GM23338 (cell line): ENCODE measurements at regions not wholly inside any gene's neighbourhood (a gene's known extent, or its start where the extent isn't known, plus 50 kb on each side); places are given as distances from the start of the nearest gene placed in this dataset.

Experiments
- ATAC-seq: fragments of 200-7000 bp; cut with Tn5 transposase; 3 replicates; pipeline ENCODE4 v1.9.1; 2020
- DNase-seq: peaks from one replicate; pipeline ENCODE4 v3.0.0-alpha.2; 2015; ENCODE audit warnings: low spot score
- H2AFZ ChIP-seq: fragments of 200-600 bp; sonication (generic); 2 replicates; pipeline ENCODE4 v1.8.0; 2016; ENCODE audit warnings: antibody characterized with exemption, mild to moderate bottlenecking, moderate library complexity
- H3F3A ChIP-seq: fragments of 200-600 bp; sonication (generic); replicated peaks from 2 replicates; pipeline ENCODE4 v1.8.0; 2017; ENCODE audit warnings: antibody characterized with exemption, mixed run types, low read depth
- H3K27ac ChIP-seq: fragments of 200-600 bp; sonication (generic); 2 replicates; pipeline ENCODE4 v1.6.1; 2016; ENCODE audit warnings: low read depth
- H3K27me3 ChIP-seq: fragments of 200-600 bp; sonication (generic); 2 replicates; pipeline ENCODE4 v1.8.0; 2016; ENCODE audit warnings: mild to moderate bottlenecking, mixed run types, moderate library complexity; ENCODE audit not compliant: insufficient read depth
- H3K36me3 ChIP-seq: fragments of 200-600 bp; sonication (generic); 2 replicates; pipeline ENCODE4 v1.8.0; 2016; ENCODE audit warnings: mild to moderate bottlenecking; ENCODE audit not compliant: insufficient read depth
- H3K4me1 ChIP-seq: fragments of 200-600 bp; sonication (generic); 2 replicates; pipeline ENCODE4 v1.8.0; 2016; ENCODE audit warnings: mild to moderate bottlenecking, moderate library complexity; ENCODE audit not compliant: insufficient read depth
- H3K4me2 ChIP-seq: fragments of 200-600 bp; sonication (generic); 2 replicates; pipeline ENCODE4 v1.7.1; 2017; ENCODE audit warnings: mixed run types
- H3K4me3 ChIP-seq: fragments of 200-600 bp; sonication (generic); 2 replicates; pipeline ENCODE4 v1.6.1; 2016; ENCODE audit warnings: mixed run types
- H3K79me2 ChIP-seq: fragments of 200-600 bp; sonication (generic); replicated peaks from 2 replicates; pipeline ENCODE4 v1.8.0; 2017; ENCODE audit warnings: mild to moderate bottlenecking; ENCODE audit not compliant: insufficient read depth
- H3K9me2 ChIP-seq: fragments of 200-600 bp; sonication (generic); 2 replicates; pipeline ENCODE4 v1.8.0; 2017; ENCODE audit not compliant: insufficient read depth
- H4K20me1 ChIP-seq: fragments of 200-600 bp; sonication (generic); replicated peaks from 2 replicates; pipeline ENCODE4 v1.8.0; 2017; ENCODE audit warnings: mild to moderate bottlenecking; ENCODE audit not compliant: insufficient read depth
- H3K27ac Mint-ChIP-seq: 2 replicates; pipeline ENCODE4 v1.8.0; 2020; ENCODE audit warnings: inconsistent platforms, mild to moderate bottlenecking, moderate library complexity, mixed read lengths
- H3K27me3 Mint-ChIP-seq: 3 replicates; pipeline ENCODE4 v1.8.0; 2022; ENCODE audit warnings: low read depth, mild to moderate bottlenecking, moderate library complexity, mixed read lengths, inconsistent platforms; ENCODE audit not compliant: insufficient read depth, poor library complexity
- H3K36me3 Mint-ChIP-seq: 3 replicates; pipeline ENCODE4 v1.8.0; 2021; ENCODE audit warnings: low read depth, mild to moderate bottlenecking, inconsistent platforms, moderate library complexity, mixed read lengths
- H3K4me1 Mint-ChIP-seq: 3 replicates; pipeline ENCODE4 v1.8.0; 2020; ENCODE audit warnings: mild to moderate bottlenecking, inconsistent platforms, mixed read lengths
- H3K4me3 Mint-ChIP-seq: 3 replicates; pipeline ENCODE4 v1.8.0; 2021; ENCODE audit warnings: moderate library complexity, mild to moderate bottlenecking, inconsistent platforms, mixed read lengths
- H3K9me3 Mint-ChIP-seq: 3 replicates; pipeline ENCODE4 v1.8.0; 2020; ENCODE audit warnings: moderate library complexity, mild to moderate bottlenecking, inconsistent platforms, mixed read lengths
- CREB1 ChIP-seq: fragments of 250-450 bp; sonication (Bioruptor Pico); IDR thresholded peaks from 2 replicates; pipeline ENCODE4 v1.5.0; 2020; ENCODE audit warnings: low read depth, mild to moderate bottlenecking, moderate library complexity
- EZH2 ChIP-seq: fragments of 200-600 bp; sonication (generic); IDR thresholded peaks from one replicate; pipeline ENCODE4 v1.8.0; 2017; ENCODE audit warnings: antibody characterized with exemption, mild to moderate bottlenecking, low read depth; ENCODE audit not compliant: unreplicated experiment
- EZH2phosphoT487 ChIP-seq: fragments of 200-600 bp; sonication (generic); IDR thresholded peaks from one replicate; pipeline ENCODE4 v1.8.1; 2018; ENCODE audit warnings: antibody characterized with exemption; ENCODE audit not compliant: unreplicated experiment
- JUNB ChIP-seq: IDR thresholded peaks from one replicate; pipeline ENCODE4 v1.6.1; 2016; ENCODE audit warnings: antibody characterized with exemption; ENCODE audit not compliant: unreplicated experiment
- POLR2AphosphoS5 ChIP-seq: IDR thresholded peaks from 2 replicates; pipeline ENCODE4 v1.6.1; 2016; ENCODE audit warnings: antibody characterized with exemption, low read depth
- STAT1 ChIP-seq: IDR thresholded peaks from one replicate; pipeline ENCODE4 v1.6.1; 2016; ENCODE audit warnings: antibody characterized with exemption; ENCODE audit not compliant: unreplicated experiment
- ZNF331 ChIP-seq: fragments of 250-450 bp; sonication (Bioruptor Pico); IDR thresholded peaks from 2 replicates; pipeline ENCODE4 v1.5.0; 2020; ENCODE audit warnings: low read depth, mild to moderate bottlenecking, moderate library complexity
- TF ChIP-seq, protein P1 (sequence below): fragments of 250-450 bp; sonication (Bioruptor Pico); IDR thresholded peaks from 2 replicates; pipeline ENCODE4 v1.5.0; 2020; ENCODE audit warnings: mild to moderate bottlenecking, moderate library complexity
- TF ChIP-seq, protein P2 (sequence below), 2 experiments: fragments of 200-600 bp in 1 of 2; sonication (generic) in 1 of 2; conservative IDR thresholded peaks; 2 replicates each; pipeline versions ENCODE4 v1.5.1 to v1.6.1; 2016 to 2017; ENCODE audit warnings: antibody characterized with exemption in 2 of 2, low read depth in 2 of 2, mild to moderate bottlenecking in 2 of 2, moderate library complexity in 1 of 2
- TF ChIP-seq, protein P3 (sequence below): IDR thresholded peaks from one replicate; pipeline ENCODE4 v1.6.1; 2018; ENCODE audit warnings: antibody characterized with exemption; ENCODE audit not compliant: unreplicated experiment

DNA sequence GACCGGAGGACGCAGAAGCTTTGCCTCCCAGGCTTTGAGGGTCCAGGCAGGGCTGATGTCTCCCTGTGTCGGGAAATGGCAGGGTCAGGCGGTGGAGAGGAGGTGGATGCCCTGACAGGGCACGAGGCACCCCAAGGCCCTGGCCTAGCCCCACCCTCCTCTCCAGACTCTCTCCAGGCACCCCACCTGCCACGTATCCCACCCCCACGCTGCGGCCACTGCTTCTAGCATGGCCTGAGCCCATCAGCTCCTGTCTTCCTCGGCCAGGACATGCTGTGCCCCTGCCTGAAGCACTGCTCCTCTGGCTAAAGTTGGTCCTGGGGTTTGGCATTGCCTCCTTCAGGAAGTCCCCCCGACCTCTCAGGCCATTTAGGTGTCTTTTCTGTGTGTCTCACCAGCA, 64.2 kb upstream of the RXRA start:
- Histone ChIP-seq H3K4me2 (no peak overlapping the region), H3K4me1 (no peaks in the 10 kb centered on the region), H3K27ac (no peak overlapping the region), H3K27me3 (no peaks in the 10 kb centered on the region), H3F3A (no peaks in the 10 kb centered on the region), H3K9me2 (no peaks in the 10 kb centered on the region), H2AFZ (no peak overlapping the region), H3K36me3 (no peaks in the 10 kb centered on the region), H3K79me2 (no peaks in the 10 kb centered on the region), H4K20me1 (no peaks in the 10 kb centered on the region), H3K4me3 (no peak overlapping the region)
- no peak for DNase-seq
- H3K36me3 Mint-ChIP-seq: no peaks in the 10 kb centered on the region; the same call in 2 of the 3 replicates
- peaks cover 9% of the 10 kb centered on the region for H3K27me3 Mint-ChIP-seq
- no peaks in the 10 kb centered on the region for H3K9me3 Mint-ChIP-seq
- no peak for ATAC-seq
- H3K4me1 Mint-ChIP-seq: no peaks in the 10 kb centered on the region
- H3K4me3 Mint-ChIP-seq: no peak overlapping the region
- no peak overlapping the region for H3K27ac Mint-ChIP-seq
- TF ChIP-seq STAT1 (no peak), JUNB (no peak), CREB1 (CRISPR knock-in tag) (no peak), EZH2 (no peak), ZNF331 (CRISPR knock-in tag) (no peak), EZH2phosphoT487 (no peak), POLR2AphosphoS5 (no peak)
- TF ChIP-seq, protein P1, sequence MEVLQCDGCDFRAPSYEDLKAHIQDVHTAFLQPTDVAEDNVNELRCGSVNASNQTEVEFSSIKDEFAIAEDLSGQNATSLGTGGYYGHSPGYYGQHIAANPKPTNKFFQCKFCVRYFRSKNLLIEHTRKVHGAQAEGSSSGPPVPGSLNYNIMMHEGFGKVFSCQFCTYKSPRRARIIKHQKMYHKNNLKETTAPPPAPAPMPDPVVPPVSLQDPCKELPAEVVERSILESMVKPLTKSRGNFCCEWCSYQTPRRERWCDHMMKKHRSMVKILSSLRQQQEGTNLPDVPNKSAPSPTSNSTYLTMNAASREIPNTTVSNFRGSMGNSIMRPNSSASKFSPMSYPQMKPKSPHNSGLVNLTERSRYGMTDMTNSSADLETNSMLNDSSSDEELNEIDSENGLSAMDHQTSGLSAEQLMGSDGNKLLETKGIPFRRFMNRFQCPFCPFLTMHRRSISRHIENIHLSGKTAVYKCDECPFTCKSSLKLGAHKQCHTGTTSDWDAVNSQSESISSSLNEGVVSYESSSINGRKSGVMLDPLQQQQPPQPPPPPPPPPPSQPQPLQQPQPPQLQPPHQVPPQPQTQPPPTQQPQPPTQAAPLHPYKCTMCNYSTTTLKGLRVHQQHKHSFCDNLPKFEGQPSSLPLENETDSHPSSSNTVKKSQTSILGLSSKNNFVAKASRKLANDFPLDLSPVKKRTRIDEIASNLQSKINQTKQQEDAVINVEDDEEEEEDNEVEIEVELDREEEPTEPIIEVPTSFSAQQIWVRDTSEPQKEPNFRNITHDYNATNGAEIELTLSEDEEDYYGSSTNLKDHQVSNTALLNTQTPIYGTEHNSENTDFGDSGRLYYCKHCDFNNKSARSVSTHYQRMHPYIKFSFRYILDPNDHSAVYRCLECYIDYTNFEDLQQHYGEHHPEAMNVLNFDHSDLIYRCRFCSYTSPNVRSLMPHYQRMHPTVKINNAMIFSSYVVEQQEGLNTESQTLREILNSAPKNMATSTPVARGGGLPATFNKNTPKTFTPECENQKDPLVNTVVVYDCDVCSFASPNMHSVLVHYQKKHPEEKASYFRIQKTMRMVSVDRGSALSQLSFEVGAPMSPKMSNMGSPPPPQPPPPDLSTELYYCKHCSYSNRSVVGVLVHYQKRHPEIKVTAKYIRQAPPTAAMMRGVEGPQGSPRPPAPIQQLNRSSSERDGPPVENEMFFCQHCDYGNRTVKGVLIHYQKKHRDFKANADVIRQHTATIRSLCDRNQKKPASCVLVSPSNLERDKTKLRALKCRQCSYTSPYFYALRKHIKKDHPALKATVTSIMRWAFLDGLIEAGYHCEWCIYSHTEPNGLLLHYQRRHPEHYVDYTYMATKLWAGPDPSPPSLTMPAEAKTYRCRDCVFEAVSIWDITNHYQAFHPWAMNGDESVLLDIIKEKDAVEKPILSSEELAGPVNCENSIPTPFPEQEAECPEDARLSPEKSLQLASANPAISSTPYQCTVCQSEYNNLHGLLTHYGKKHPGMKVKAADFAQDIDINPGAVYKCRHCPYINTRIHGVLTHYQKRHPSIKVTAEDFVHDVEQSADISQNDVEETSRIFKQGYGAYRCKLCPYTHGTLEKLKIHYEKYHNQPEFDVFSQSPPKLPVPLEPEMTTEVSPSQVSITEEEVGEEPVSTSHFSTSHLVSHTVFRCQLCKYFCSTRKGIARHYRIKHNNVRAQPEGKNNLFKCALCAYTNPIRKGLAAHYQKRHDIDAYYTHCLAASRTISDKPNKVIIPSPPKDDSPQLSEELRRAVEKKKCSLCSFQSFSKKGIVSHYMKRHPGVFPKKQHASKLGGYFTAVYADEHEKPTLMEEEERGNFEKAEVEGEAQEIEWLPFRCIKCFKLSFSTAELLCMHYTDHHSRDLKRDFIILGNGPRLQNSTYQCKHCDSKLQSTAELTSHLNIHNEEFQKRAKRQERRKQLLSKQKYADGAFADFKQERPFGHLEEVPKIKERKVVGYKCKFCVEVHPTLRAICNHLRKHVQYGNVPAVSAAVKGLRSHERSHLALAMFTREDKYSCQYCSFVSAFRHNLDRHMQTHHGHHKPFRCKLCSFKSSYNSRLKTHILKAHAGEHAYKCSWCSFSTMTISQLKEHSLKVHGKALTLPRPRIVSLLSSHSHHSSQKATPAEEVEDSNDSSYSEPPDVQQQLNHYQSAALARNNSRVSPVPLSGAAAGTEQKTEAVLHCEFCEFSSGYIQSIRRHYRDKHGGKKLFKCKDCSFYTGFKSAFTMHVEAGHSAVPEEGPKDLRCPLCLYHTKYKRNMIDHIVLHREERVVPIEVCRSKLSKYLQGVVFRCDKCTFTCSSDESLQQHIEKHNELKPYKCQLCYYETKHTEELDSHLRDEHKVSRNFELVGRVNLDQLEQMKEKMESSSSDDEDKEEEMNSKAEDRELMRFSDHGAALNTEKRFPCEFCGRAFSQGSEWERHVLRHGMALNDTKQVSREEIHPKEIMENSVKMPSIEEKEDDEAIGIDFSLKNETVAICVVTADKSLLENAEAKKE (CRISPR knock-in tag): no peak
- TF ChIP-seq, protein P2, sequence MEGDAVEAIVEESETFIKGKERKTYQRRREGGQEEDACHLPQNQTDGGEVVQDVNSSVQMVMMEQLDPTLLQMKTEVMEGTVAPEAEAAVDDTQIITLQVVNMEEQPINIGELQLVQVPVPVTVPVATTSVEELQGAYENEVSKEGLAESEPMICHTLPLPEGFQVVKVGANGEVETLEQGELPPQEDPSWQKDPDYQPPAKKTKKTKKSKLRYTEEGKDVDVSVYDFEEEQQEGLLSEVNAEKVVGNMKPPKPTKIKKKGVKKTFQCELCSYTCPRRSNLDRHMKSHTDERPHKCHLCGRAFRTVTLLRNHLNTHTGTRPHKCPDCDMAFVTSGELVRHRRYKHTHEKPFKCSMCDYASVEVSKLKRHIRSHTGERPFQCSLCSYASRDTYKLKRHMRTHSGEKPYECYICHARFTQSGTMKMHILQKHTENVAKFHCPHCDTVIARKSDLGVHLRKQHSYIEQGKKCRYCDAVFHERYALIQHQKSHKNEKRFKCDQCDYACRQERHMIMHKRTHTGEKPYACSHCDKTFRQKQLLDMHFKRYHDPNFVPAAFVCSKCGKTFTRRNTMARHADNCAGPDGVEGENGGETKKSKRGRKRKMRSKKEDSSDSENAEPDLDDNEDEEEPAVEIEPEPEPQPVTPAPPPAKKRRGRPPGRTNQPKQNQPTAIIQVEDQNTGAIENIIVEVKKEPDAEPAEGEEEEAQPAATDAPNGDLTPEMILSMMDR (conservative IDR thresholded peaks at IDR 0.05; ENCODE audit: low read depth in 2 of 2): no peak
- TF ChIP-seq, protein P3, sequence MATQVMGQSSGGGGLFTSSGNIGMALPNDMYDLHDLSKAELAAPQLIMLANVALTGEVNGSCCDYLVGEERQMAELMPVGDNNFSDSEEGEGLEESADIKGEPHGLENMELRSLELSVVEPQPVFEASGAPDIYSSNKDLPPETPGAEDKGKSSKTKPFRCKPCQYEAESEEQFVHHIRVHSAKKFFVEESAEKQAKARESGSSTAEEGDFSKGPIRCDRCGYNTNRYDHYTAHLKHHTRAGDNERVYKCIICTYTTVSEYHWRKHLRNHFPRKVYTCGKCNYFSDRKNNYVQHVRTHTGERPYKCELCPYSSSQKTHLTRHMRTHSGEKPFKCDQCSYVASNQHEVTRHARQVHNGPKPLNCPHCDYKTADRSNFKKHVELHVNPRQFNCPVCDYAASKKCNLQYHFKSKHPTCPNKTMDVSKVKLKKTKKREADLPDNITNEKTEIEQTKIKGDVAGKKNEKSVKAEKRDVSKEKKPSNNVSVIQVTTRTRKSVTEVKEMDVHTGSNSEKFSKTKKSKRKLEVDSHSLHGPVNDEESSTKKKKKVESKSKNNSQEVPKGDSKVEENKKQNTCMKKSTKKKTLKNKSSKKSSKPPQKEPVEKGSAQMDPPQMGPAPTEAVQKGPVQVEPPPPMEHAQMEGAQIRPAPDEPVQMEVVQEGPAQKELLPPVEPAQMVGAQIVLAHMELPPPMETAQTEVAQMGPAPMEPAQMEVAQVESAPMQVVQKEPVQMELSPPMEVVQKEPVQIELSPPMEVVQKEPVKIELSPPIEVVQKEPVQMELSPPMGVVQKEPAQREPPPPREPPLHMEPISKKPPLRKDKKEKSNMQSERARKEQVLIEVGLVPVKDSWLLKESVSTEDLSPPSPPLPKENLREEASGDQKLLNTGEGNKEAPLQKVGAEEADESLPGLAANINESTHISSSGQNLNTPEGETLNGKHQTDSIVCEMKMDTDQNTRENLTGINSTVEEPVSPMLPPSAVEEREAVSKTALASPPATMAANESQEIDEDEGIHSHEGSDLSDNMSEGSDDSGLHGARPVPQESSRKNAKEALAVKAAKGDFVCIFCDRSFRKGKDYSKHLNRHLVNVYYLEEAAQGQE: no peak
